Mucosa of descending colon (tissue), 3 donors: ENCODE measurements at regions not wholly inside any gene's neighbourhood (a gene's known extent, or its start where the extent isn't known, plus 50 kb on each side); places are given as distances from the start of the nearest gene placed in this dataset.

Experiments used
- ATAC-seq: fragments of 200-7000 bp; cut with Tn5 transposase; one replicate; pipeline ENCODE4 v1.9.1; 2020; ENCODE audit warnings: mild to moderate bottlenecking, moderate library complexity
- DNase-seq, 3 donors: peaks; one replicate each; pipeline ENCODE4 v3.0.0-alpha.2; 2020
- H3K36me3 ChIP-seq: fragments of 200-600 bp; one replicate; pipeline ENCODE4 v1.8.0; 2021; ENCODE audit warnings: low read depth, mild to moderate bottlenecking
- H3K4me1 ChIP-seq: fragments of 200-600 bp; one replicate; pipeline ENCODE4 v1.8.0; 2021; ENCODE audit warnings: low read depth, mild to moderate bottlenecking
- H3K4me3 ChIP-seq: fragments of 200-600 bp; one replicate; pipeline ENCODE4 v1.8.0; 2021; ENCODE audit warnings: mild to moderate bottlenecking
- H3K9me3 ChIP-seq: fragments of 200-600 bp; one replicate; pipeline ENCODE4 v1.8.0; 2021; ENCODE audit warnings: mild to moderate bottlenecking
- CTCF ChIP-seq: fragments of 200-600 bp; IDR thresholded peaks from one replicate; pipeline ENCODE4 v1.8.0; 2022; ENCODE audit warnings: antibody characterized with exemption, mild to moderate bottlenecking
- intact Hi-C, 2 donors: fragments of 100-400 bp; cut with DNase I in 1 of 2; cut with micrococcal nuclease in 1 of 2; formaldehyde crosslinking; loops; one replicate each; pipeline versions ENCODE4 v1.11.0 to v1.11.1; 2022; cut with DNase I, micrococcal nuclease
- donor health status: DM: no; HTN: no; CAD: no; lungs with moderate emphysema.
- donor health status: DM: no; HTN: no; CAD: no.
- donor health status: DM: no; HTN: yes; CAD: no.

GRCh38 chr1:56033321-56034037 is 545.9 kb downstream of the PLPP3 start:
- H3K4me1 ChIP-seq = no peaks in the 10 kb centered on the region
- ATAC-seq (no peak), DNase-seq (no peak)
- intact Hi-C loops = no loop called here
- H3K9me3 ChIP-seq = no peaks in the 10 kb centered on the region
- no peak for TF ChIP-seq CTCF
- no peak overlapping the region for H3K4me3 ChIP-seq
- no peaks in the 10 kb centered on the region for H3K36me3 ChIP-seq

- TF ChIP-seq CTCF = no peak
- no peaks in the 10 kb centered on the region for H3K4me1 ChIP-seq
- H3K4me3 ChIP-seq = no peak overlapping the region
- no peaks in the 10 kb centered on the region for H3K9me3 ChIP-seq
- DNase-seq (no peak), ATAC-seq (no peak)
- intact Hi-C loops = no loop called here
- no peaks in the 10 kb centered on the region for H3K36me3 ChIP-seq
Measured at GRCh38 chr1:56032096-56032676, 547.2 kb downstream of the PLPP3 start.

- TF ChIP-seq CTCF = no peak
- ATAC-seq (no peak), DNase-seq (no peak)
- intact Hi-C loops = no loop called here
- Histone ChIP-seq H3K4me1 (no peaks in the 10 kb centered on the region), H3K9me3 (no peaks in the 10 kb centered on the region), H3K36me3 (no peaks in the 10 kb centered on the region), H3K4me3 (no peak overlapping the region)
Measured at GRCh38 chr1:56031001-56031400, 548.4 kb downstream of the PLPP3 start.

- Histone ChIP-seq H3K4me1 (no peaks in the 10 kb centered on the region), H3K36me3 (no peaks in the 10 kb centered on the region), H3K4me3 (no peak overlapping the region), H3K9me3 (no peaks in the 10 kb centered on the region)
- no peak for TF ChIP-seq CTCF
- intact Hi-C loops = no loop called here
- ATAC-seq = peak; percentile 87
- peak in 1 of 3 donors; percentile 41 for DNase-seq
Measured at GRCh38 chr1:56029319-56030003, 549.9 kb downstream of the PLPP3 start.

- no peaks in the 10 kb centered on the region for H3K36me3 ChIP-seq
- ATAC-seq = peak; percentile 90
- no peaks in the 10 kb centered on the region for H3K9me3 ChIP-seq
- DNase-seq = peak in 1 of 3 donors; percentile 13
- intact Hi-C loops = no loop called here
- no peak for TF ChIP-seq CTCF
- no peaks in the 10 kb centered on the region for H3K4me1 ChIP-seq
- no peak overlapping the region for H3K4me3 ChIP-seq
Measured at GRCh38 chr1:56028911-56029310, 550.5 kb downstream of the PLPP3 start.
